ENCODE measurements at regions not wholly inside any gene's neighbourhood (a gene's known extent, or its start where the extent isn't known, plus 50 kb on each side); places are given as distances from the start of the nearest gene placed in this dataset.

DNA sequence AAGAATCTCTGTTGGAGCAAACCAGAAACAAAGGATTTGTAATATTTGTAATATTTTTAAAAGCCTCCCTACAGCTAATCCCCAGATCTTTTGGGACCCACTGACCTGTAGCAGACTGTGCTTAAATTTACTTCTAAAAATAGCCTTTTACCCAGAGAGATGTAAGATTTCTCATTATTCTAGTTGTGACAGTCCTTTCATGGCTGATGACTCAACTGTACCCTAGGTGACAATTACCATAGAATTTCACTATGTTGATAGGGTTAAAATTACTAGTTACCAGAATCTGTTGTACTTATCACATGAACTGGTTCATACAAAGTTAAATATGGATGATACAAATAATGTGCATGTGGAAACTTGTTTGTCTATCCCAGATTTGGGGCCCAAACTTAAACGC lies 543.9 kb upstream of the SEMA6A start:
- TF ChIP-seq, protein P1, sequence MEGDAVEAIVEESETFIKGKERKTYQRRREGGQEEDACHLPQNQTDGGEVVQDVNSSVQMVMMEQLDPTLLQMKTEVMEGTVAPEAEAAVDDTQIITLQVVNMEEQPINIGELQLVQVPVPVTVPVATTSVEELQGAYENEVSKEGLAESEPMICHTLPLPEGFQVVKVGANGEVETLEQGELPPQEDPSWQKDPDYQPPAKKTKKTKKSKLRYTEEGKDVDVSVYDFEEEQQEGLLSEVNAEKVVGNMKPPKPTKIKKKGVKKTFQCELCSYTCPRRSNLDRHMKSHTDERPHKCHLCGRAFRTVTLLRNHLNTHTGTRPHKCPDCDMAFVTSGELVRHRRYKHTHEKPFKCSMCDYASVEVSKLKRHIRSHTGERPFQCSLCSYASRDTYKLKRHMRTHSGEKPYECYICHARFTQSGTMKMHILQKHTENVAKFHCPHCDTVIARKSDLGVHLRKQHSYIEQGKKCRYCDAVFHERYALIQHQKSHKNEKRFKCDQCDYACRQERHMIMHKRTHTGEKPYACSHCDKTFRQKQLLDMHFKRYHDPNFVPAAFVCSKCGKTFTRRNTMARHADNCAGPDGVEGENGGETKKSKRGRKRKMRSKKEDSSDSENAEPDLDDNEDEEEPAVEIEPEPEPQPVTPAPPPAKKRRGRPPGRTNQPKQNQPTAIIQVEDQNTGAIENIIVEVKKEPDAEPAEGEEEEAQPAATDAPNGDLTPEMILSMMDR (IDR thresholded peaks at IDR 0.05) = no peak
- TF ChIP-seq EP300 (IDR thresholded peaks at IDR 0.05) = no peak
- TF ChIP-seq POLR2A (IDR thresholded peaks at IDR 0.05) = no peak
- TF ChIP-seq POLR2AphosphoS5 (IDR thresholded peaks at IDR 0.05) = no peak
